ENCODE measurements at regions not wholly inside any gene's neighbourhood (a gene's known extent, or its start where the extent isn't known, plus 50 kb on each side); places are given as distances from the start of the nearest gene placed in this dataset.

DNA sequence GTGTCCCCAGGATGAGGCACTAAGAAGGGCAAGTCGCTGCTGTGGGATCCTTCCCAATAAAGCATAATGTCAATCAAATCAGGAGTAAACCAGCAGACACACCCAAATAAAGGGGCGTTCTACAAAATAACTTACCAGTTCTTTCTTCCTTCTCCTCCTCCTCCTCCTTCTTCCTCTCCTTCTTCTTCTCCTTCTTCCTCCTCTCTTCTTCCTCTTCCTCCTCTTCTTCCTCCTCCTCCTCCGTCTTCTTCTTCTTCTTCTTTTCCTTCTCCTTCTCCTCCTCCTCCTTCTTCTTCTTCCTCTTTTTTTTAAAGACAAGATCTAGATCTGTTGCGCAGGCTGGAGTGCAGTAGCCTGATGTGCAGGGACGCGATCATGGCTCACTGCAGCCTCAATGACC is 225.8 kb downstream of the UQCRFS1 start (continued):
- TF ChIP-seq, protein P1, sequence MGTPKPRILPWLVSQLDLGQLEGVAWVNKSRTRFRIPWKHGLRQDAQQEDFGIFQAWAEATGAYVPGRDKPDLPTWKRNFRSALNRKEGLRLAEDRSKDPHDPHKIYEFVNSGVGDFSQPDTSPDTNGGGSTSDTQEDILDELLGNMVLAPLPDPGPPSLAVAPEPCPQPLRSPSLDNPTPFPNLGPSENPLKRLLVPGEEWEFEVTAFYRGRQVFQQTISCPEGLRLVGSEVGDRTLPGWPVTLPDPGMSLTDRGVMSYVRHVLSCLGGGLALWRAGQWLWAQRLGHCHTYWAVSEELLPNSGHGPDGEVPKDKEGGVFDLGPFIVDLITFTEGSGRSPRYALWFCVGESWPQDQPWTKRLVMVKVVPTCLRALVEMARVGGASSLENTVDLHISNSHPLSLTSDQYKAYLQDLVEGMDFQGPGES (IDR thresholded peaks at IDR 0.05): no peak
- TF ChIP-seq TCF7 (IDR thresholded peaks at IDR 0.05; ENCODE audit: borderline replicate concordance): no peak
- TF ChIP-seq, protein P2, sequence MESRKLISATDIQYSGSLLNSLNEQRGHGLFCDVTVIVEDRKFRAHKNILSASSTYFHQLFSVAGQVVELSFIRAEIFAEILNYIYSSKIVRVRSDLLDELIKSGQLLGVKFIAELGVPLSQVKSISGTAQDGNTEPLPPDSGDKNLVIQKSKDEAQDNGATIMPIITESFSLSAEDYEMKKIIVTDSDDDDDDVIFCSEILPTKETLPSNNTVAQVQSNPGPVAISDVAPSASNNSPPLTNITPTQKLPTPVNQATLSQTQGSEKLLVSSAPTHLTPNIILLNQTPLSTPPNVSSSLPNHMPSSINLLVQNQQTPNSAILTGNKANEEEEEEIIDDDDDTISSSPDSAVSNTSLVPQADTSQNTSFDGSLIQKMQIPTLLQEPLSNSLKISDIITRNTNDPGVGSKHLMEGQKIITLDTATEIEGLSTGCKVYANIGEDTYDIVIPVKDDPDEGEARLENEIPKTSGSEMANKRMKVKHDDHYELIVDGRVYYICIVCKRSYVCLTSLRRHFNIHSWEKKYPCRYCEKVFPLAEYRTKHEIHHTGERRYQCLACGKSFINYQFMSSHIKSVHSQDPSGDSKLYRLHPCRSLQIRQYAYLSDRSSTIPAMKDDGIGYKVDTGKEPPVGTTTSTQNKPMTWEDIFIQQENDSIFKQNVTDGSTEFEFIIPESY (IDR thresholded peaks at IDR 0.05): no peak
- TF ChIP-seq BCL11A (IDR thresholded peaks at IDR 0.05; ENCODE audit: low read depth, low read length): no peak
- TF ChIP-seq, protein P3, sequence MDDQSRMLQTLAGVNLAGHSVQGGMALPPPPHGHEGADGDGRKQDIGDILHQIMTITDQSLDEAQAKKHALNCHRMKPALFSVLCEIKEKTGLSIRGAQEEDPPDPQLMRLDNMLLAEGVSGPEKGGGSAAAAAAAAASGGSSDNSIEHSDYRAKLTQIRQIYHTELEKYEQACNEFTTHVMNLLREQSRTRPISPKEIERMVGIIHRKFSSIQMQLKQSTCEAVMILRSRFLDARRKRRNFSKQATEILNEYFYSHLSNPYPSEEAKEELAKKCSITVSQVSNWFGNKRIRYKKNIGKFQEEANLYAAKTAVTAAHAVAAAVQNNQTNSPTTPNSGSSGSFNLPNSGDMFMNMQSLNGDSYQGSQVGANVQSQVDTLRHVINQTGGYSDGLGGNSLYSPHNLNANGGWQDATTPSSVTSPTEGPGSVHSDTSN (IDR thresholded peaks at IDR 0.05; ENCODE audit: insufficient replicate concordance, low read depth, low read length): no peak
- TF ChIP-seq CHD2 (IDR thresholded peaks at IDR 0.05; ENCODE audit: borderline replicate concordance, low read depth, low read length): no peak
- no peak for TF ChIP-seq RCOR1 (conservative IDR thresholded peaks at IDR 0.05; ENCODE audit: low read depth, low read length)

DNA sequence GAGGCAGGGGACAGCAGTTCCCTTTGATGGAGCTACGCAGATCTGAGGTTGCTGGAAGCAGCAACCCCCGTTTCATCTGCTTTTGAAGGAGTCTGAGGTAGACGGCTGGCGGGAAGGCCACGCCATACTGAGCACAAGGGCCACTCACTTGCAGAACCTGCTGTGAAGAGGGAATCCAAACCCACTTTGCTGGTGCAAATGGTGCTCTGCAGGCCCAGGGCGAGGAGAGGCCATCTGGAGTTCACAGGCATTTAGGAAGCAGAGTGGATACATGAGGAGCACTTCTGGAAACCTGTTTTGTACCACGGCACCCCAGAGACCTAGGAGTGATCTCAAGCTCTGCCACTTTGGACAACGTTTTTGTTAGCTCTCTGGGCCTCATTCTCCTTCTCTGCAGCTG is 227.8 kb downstream of the UQCRFS1 start:
- H3K79me2 ChIP-seq (ENCODE audit: control insufficient read depth, insufficient read depth, low read length): no peaks in the 10 kb centered on the region
- H2AFZ ChIP-seq (ENCODE audit: control insufficient read depth, low read depth, low read length): no peak overlapping the region
- intact Hi-C loops (cut with micrococcal nuclease; ENCODE audit: unreplicated experiment): no loop called here
- no peaks in the 10 kb centered on the region for H3K4me1 ChIP-seq (ENCODE audit: control insufficient read depth, insufficient read depth, low read length)
- no peak overlapping the region for H3K27ac ChIP-seq (ENCODE audit: control insufficient read depth, insufficient read depth)
- H3K27me3 ChIP-seq (replicated peaks in 1 of 2; ENCODE audit: control insufficient read depth in 2 of 2, insufficient read depth in 2 of 2, low read length in 1 of 2): no peaks in the 10 kb centered on the region
- ATAC-seq: no peak
- H3K9me3 ChIP-seq (replicated peaks; ENCODE audit: control insufficient read depth, insufficient read depth, low read length): no peaks in the 10 kb centered on the region; the same call in 2 of the 3 replicates
- no peaks in the 10 kb centered on the region for H3K36me3 ChIP-seq (ENCODE audit: control insufficient read depth in 2 of 2, insufficient read depth in 2 of 2, low read length in 1 of 2)
- ChIA-PET CTCF (no interaction called here), SMC1A (ENCODE audit: uncharacterized antibody, unreplicated experiment) (no interaction called here), RAD21 (ENCODE audit: unreplicated experiment) (no interaction called here), POLR2A (no interaction called here)
- no peak overlapping the region for H3K4me2 ChIP-seq (ENCODE audit: control insufficient read depth, insufficient read depth)
- no peak for FAIRE-seq
- H3K9ac ChIP-seq (ENCODE audit: control insufficient read depth, insufficient read depth, low read length): no peak overlapping the region
- BruUV-seq (replicated peaks): no TSS peak
- in situ Hi-C loops (cut with MboI): no loop called here
- H3K4me3 ChIP-seq: no peak overlapping the region
- H4K20me1 ChIP-seq (ENCODE audit: control insufficient read depth, insufficient read depth): no peaks in the 10 kb centered on the region
- no peak for DNase-seq (ENCODE audit: low read depth, low spot score)
- 18% methylated on average over 8 of the region's 8 CpGs for WGBS (ENCODE audit: insufficient coverage, insufficient replicate concordance, low lambda C conversion rate, missing lambda C conversion rate)
- TF ChIP-seq, protein P4, sequence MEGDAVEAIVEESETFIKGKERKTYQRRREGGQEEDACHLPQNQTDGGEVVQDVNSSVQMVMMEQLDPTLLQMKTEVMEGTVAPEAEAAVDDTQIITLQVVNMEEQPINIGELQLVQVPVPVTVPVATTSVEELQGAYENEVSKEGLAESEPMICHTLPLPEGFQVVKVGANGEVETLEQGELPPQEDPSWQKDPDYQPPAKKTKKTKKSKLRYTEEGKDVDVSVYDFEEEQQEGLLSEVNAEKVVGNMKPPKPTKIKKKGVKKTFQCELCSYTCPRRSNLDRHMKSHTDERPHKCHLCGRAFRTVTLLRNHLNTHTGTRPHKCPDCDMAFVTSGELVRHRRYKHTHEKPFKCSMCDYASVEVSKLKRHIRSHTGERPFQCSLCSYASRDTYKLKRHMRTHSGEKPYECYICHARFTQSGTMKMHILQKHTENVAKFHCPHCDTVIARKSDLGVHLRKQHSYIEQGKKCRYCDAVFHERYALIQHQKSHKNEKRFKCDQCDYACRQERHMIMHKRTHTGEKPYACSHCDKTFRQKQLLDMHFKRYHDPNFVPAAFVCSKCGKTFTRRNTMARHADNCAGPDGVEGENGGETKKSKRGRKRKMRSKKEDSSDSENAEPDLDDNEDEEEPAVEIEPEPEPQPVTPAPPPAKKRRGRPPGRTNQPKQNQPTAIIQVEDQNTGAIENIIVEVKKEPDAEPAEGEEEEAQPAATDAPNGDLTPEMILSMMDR (IDR thresholded peaks at IDR 0.05 in 2 of 3, conservative IDR thresholded peaks at IDR 0.05 in 1 of 3; ENCODE audit: control insufficient read depth in 2 of 3, extremely low read depth in 1 of 3, insufficient read depth in 1 of 3, low read depth in 3 of 3, low read length in 3 of 3): no peak
- TF ChIP-seq, protein P5, sequence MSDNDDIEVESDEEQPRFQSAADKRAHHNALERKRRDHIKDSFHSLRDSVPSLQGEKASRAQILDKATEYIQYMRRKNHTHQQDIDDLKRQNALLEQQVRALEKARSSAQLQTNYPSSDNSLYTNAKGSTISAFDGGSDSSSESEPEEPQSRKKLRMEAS (IDR thresholded peaks at IDR 0.05; ENCODE audit: low read depth, low read length): no peak
- TF ChIP-seq KDM1A (IDR thresholded peaks at IDR 0.05; ENCODE audit: borderline replicate concordance) (no peak), POU2F2 (IDR thresholded peaks at IDR 0.05; ENCODE audit: borderline replicate concordance, low read depth, low read length) (no peak), EED (IDR thresholded peaks at IDR 0.05; ENCODE audit: low read depth) (no peak), MTA2 (IDR thresholded peaks at IDR 0.05; ENCODE audit: low read depth) (no peak), KAT2A (conservative IDR thresholded peaks at IDR 0.05; ENCODE audit: control insufficient read depth, low read depth, low read length) (no peak), RUNX3 (IDR thresholded peaks at IDR 0.05; ENCODE audit: low read length) (no peak), POLR2A (IDR thresholded peaks at IDR 0.05; ENCODE audit: low read depth, low read length) (no peak)
- TF ChIP-seq, protein P6, sequence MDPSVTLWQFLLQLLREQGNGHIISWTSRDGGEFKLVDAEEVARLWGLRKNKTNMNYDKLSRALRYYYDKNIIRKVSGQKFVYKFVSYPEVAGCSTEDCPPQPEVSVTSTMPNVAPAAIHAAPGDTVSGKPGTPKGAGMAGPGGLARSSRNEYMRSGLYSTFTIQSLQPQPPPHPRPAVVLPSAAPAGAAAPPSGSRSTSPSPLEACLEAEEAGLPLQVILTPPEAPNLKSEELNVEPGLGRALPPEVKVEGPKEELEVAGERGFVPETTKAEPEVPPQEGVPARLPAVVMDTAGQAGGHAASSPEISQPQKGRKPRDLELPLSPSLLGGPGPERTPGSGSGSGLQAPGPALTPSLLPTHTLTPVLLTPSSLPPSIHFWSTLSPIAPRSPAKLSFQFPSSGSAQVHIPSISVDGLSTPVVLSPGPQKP (IDR thresholded peaks at IDR 0.05; ENCODE audit: low read depth, low read length): no peak
